Vagina (tissue), 2 donors: ENCODE measurements at regions not wholly inside any gene's neighbourhood (a gene's known extent, or its start where the extent isn't known, plus 50 kb on each side); places are given as distances from the start of the nearest gene placed in this dataset.

Source experiments
- POLR2A ChIP-seq, 2 donors: fragments of 450-650 bp; IDR thresholded peaks; one replicate each; pipeline ENCODE4 v1.6.1; 2017; ENCODE audit warnings: antibody characterized with exemption in 2 of 2, mild to moderate bottlenecking in 2 of 2, moderate library complexity in 2 of 2
- POLR2AphosphoS5 ChIP-seq, 2 donors: sonication (generic); formaldehyde crosslinking; IDR thresholded peaks; one replicate each; pipeline ENCODE4 v1.9.0; 2017; ENCODE audit warnings: antibody characterized with exemption in 2 of 2, mild to moderate bottlenecking in 2 of 2, low read depth in 1 of 2; ENCODE audit not compliant: insufficient read depth in 1 of 2

DNA sequence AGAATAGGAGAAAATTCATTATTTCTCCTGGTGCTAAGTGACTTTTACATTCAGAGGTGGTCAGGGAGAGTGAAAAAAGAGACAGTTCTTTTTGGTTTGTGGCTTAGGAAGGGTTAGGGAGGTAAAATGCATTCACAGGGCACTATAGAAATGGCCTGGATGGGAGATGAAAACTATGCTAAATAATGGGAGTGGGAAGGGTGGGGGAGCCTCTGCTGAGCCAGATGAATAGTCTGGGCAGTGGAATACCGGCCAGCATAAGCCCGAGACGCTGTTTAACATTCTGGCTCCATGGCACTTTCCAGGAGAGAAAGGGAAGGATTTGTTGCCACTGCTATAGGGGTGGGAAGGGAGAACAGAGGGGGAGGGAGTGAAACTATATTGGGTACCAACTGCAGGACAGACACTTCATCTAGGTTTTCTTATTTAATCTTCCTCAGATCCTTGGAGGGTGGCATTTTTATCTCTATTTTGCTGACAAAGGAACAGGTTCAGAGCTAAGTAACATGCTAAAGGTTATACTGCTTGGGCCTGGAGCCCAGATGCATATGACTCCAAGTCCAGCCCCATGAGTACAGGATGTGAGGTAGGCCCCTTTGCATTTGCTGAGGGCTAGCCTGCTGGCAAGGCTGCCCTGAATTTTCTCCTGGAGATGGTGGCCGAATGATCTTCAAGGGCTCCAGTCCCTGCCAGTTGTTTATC is 372.4 kb downstream of the CCSER2 start:
- TF ChIP-seq POLR2A (IDR thresholded peaks at IDR 0.05): no peak
- no peak for TF ChIP-seq POLR2AphosphoS5 (IDR thresholded peaks at IDR 0.05; ENCODE audit: insufficient read depth in 1 of 2, low read depth in 1 of 2)
